HEK293 (cell line): ENCODE measurements at regions not wholly inside any gene's neighbourhood (a gene's known extent, or its start where the extent isn't known, plus 50 kb on each side); places are given as distances from the start of the nearest gene placed in this dataset.

Experiments
- CTCF ChIA-PET: fragments of 350-600 bp; formaldehyde crosslinking; extraction: SDS; loops from one replicate; lab custom pipeline; 2021; ENCODE audit warnings: antibody characterized with exemption; lab: Yijun Ruan, JAX
- POLR2A ChIA-PET: fragments of 300-600 bp; formaldehyde crosslinking; extraction: SDS; loops from one replicate; lab custom pipeline; 2020; ENCODE audit warnings: antibody characterized with exemption, inconsistent platforms; lab: Yijun Ruan, JAX
- H3K27ac ChIP-seq: fragments of 200-500 bp; sonication (Bioruptor generic); 2 replicates; pipeline ENCODE4 v1.5.1; 2014; ENCODE audit warnings: low read depth, low read length, control low read depth, inconsistent platforms; ENCODE audit errors: extremely low read depth
- H3K36me3 ChIP-seq, 2 experiments: fragments of 200-500 bp in 1 of 2; sonication (Bioruptor generic) in 1 of 2; 1 replicate in 1 of 2; 2 replicates in 1 of 2; pipeline ENCODE4 v1.5.1; 2014 to 2017; ENCODE audit warnings: inconsistent platforms in 2 of 2, low read length in 2 of 2; ENCODE audit not compliant: control insufficient read depth in 2 of 2, insufficient read depth in 1 of 2
- H3K4me1 ChIP-seq: fragments of 200-500 bp; sonication (Bioruptor generic); 2 replicates; pipeline ENCODE4 v1.5.1; 2014; ENCODE audit warnings: mild to moderate bottlenecking, low read length, inconsistent platforms; ENCODE audit not compliant: control insufficient read depth, insufficient read depth
- H3K4me3 ChIP-seq: 2 replicates; pipeline ENCODE4 v1.5.1; 2011; ENCODE audit warnings: low read depth, mild to moderate bottlenecking, control low read depth, low read length, moderate library complexity
- H3K9me3 ChIP-seq: fragments of 200-500 bp; sonication (Bioruptor generic); 2 replicates; pipeline ENCODE4 v1.5.1; 2014; ENCODE audit warnings: low read depth, low read length, inconsistent platforms; ENCODE audit not compliant: control insufficient read depth, insufficient read depth
- FEZF1 ChIP-seq: fragments of 450-650 bp; formaldehyde crosslinking; IDR thresholded peaks from 2 replicates; pipeline ENCODE4 v1.5.1; 2016; ENCODE audit warnings: missing biosample characterization, missing genetic modification characterization
- MZF1 ChIP-seq: fragments of 450-650 bp; formaldehyde crosslinking; IDR thresholded peaks from 2 replicates; pipeline ENCODE4 v1.5.1; 2017; ENCODE audit warnings: missing biosample characterization, missing genetic modification characterization, borderline replicate concordance
- SP2 ChIP-seq: fragments of 450-650 bp; formaldehyde crosslinking; IDR thresholded peaks from 2 replicates; pipeline ENCODE4 v1.5.1; 2016; ENCODE audit warnings: missing biosample characterization, missing genetic modification characterization
- WT1 ChIP-seq: fragments of 450-650 bp; formaldehyde crosslinking; IDR thresholded peaks from 2 replicates; pipeline ENCODE4 v1.5.1; 2016; ENCODE audit warnings: missing biosample characterization, missing genetic modification characterization
- ZBTB1 ChIP-seq: fragments of 450-650 bp; formaldehyde crosslinking; IDR thresholded peaks from 2 replicates; pipeline ENCODE4 v1.5.1; 2016; ENCODE audit warnings: missing biosample characterization, missing genetic modification characterization
- ZBTB11 ChIP-seq: fragments of 450-650 bp; formaldehyde crosslinking; conservative IDR thresholded peaks from 2 replicates; pipeline ENCODE4 v1.5.1; 2016; ENCODE audit warnings: low read depth, missing biosample characterization, missing genetic modification characterization
- ZBTB26 ChIP-seq: fragments of 450-650 bp; formaldehyde crosslinking; optimal IDR thresholded peaks from 2 replicates; pipeline ENCODE3; 2016; ENCODE audit warnings: missing biosample characterization, mild to moderate bottlenecking, missing genetic modification characterization
- ZBTB48 ChIP-seq: fragments of 450-650 bp; formaldehyde crosslinking; IDR thresholded peaks from 2 replicates; pipeline ENCODE4 v1.5.1; 2016; ENCODE audit warnings: missing biosample characterization, missing genetic modification characterization
- ZBTB6 ChIP-seq: fragments of 450-650 bp; formaldehyde crosslinking; IDR thresholded peaks from 2 replicates; pipeline ENCODE4 v1.5.1; 2017; ENCODE audit warnings: missing biosample characterization, missing genetic modification characterization
- ZBTB7A ChIP-seq: fragments of 450-650 bp; formaldehyde crosslinking; IDR thresholded peaks from 2 replicates; pipeline ENCODE4 v1.5.1; 2016; ENCODE audit warnings: low read depth, missing biosample characterization, missing genetic modification characterization
- ZEB2 ChIP-seq: fragments of 450-650 bp; formaldehyde crosslinking; IDR thresholded peaks from 2 replicates; pipeline ENCODE4 v1.5.1; 2016; ENCODE audit warnings: missing biosample characterization, missing genetic modification characterization
- ZFP69B ChIP-seq: fragments of 450-650 bp; formaldehyde crosslinking; IDR thresholded peaks from 2 replicates; pipeline ENCODE4 v1.5.1; 2016; ENCODE audit warnings: missing biosample characterization, missing genetic modification characterization
- ZIC2 ChIP-seq: fragments of 450-650 bp; formaldehyde crosslinking; IDR thresholded peaks from 2 replicates; pipeline ENCODE4 v1.5.1; 2016; ENCODE audit warnings: missing biosample characterization, missing genetic modification characterization
- ZNF133 ChIP-seq: fragments of 450-650 bp; formaldehyde crosslinking; IDR thresholded peaks from 2 replicates; pipeline ENCODE4 v1.5.1; 2016; ENCODE audit warnings: missing biosample characterization, missing genetic modification characterization
- ZNF280D ChIP-seq: fragments of 450-650 bp; formaldehyde crosslinking; IDR thresholded peaks from 2 replicates; pipeline ENCODE4 v1.5.1; 2016; ENCODE audit warnings: missing biosample characterization, missing genetic modification characterization
- ZNF37A ChIP-seq: fragments of 450-650 bp; IDR thresholded peaks from 2 replicates; pipeline ENCODE4 v1.5.1; 2018; ENCODE audit warnings: missing biosample characterization, missing genetic modification characterization
- ZNF398 ChIP-seq: fragments of 450-650 bp; formaldehyde crosslinking; IDR thresholded peaks from 2 replicates; pipeline ENCODE4 v1.5.1; 2017; ENCODE audit warnings: missing biosample characterization, missing genetic modification characterization
- ZNF426 ChIP-seq: fragments of 450-650 bp; formaldehyde crosslinking; IDR thresholded peaks from 2 replicates; pipeline ENCODE4 v1.5.1; 2017; ENCODE audit warnings: missing biosample characterization, missing genetic modification characterization, mild to moderate bottlenecking, inconsistent platforms, moderate library complexity
- ZNF510 ChIP-seq: fragments of 450-650 bp; formaldehyde crosslinking; IDR thresholded peaks from 2 replicates; pipeline ENCODE4 v1.5.1; 2018; ENCODE audit warnings: mild to moderate bottlenecking, missing genetic modification characterization, missing biosample characterization; ENCODE audit not compliant: insufficient replicate concordance
- ZNF610 ChIP-seq: fragments of 450-650 bp; formaldehyde crosslinking; IDR thresholded peaks from 2 replicates; pipeline ENCODE4 v1.5.1; 2016; ENCODE audit warnings: missing biosample characterization, missing genetic modification characterization, borderline replicate concordance
- ZNF704 ChIP-seq: fragments of 450-650 bp; formaldehyde crosslinking; IDR thresholded peaks from 2 replicates; pipeline ENCODE4 v1.5.1; 2016; ENCODE audit warnings: missing biosample characterization, missing genetic modification characterization
- ZNF768 ChIP-seq: fragments of 450-650 bp; formaldehyde crosslinking; IDR thresholded peaks from 2 replicates; pipeline ENCODE4 v1.5.1; 2018; ENCODE audit warnings: missing biosample characterization, mild to moderate bottlenecking, missing genetic modification characterization

GRCh38 chr2:41963661-41964525 is 83.9 kb upstream of the PKDCC start (continued):
- TF ChIP-seq ZIC2 (tag by site-specific recombination): peak; percentile 42
- TF ChIP-seq MZF1: 0 out of 2 replicates have a peak, but pooled peaks have one; percentile 19
- no peak for TF ChIP-seq ZNF37A (tag by site-specific recombination)
- TF ChIP-seq FEZF1: peak; percentile 53
- TF ChIP-seq, all 188 proteins: peak for 11

GRCh38 chr2:41965173-41965908 is 82.5 kb upstream of the PKDCC start:
- Histone ChIP-seq H3K9me3 (no peaks in the 10 kb centered on the region), H3K4me3 (no peak overlapping the region), H3K27ac (peak overlapping the region; percentile 34; the same call in 1 of the 2 replicates), H3K4me1 (peaks cover 33% of the 10 kb centered on the region), H3K36me3 (no peaks in the 10 kb centered on the region)
- POLR2A ChIA-PET: no interaction called here
- CTCF ChIA-PET: no interaction called here
- no peak for TF ChIP-seq ZBTB6 (tag by site-specific recombination)
- no peak for TF ChIP-seq ZNF610 (tag by site-specific recombination)
- TF ChIP-seq ZBTB7A (tag by site-specific recombination): no peak
- no peak for TF ChIP-seq ZNF398 (tag by site-specific recombination)
- TF ChIP-seq ZNF133 (tag by site-specific recombination): no peak
- TF ChIP-seq ZNF510: no peak
- TF ChIP-seq ZBTB48 (tag by site-specific recombination): no peak
- no peak for TF ChIP-seq ZBTB26 (tag by site-specific recombination)
- TF ChIP-seq ZNF280D (tag by site-specific recombination): no peak
- TF ChIP-seq WT1 (tag by site-specific recombination): peak; percentile 66; the same call in 1 of the 2 replicates
- TF ChIP-seq ZEB2: no peak
- TF ChIP-seq ZFP69B (tag by site-specific recombination): no peak
- TF ChIP-seq ZNF704 (tag by site-specific recombination): no peak
- TF ChIP-seq ZIC2 (tag by site-specific recombination): peak; percentile 52
- no peak for TF ChIP-seq ZBTB1 (tag by site-specific recombination)
- peak; percentile 83 for TF ChIP-seq ZBTB11 (tag by site-specific recombination)
- no peak for TF ChIP-seq SP2 (tag by site-specific recombination)
- TF ChIP-seq ZNF768: no peak
- no peak for TF ChIP-seq ZNF426 (tag by site-specific recombination)
